ENCODE measurements at regions not wholly inside any gene's neighbourhood (a gene's known extent, or its start where the extent isn't known, plus 50 kb on each side); places are given as distances from the start of the nearest gene placed in this dataset.
"Not testable (repeated sequence)": the region's sequence is repeated elsewhere in the genome, so short reads cannot be mapped to it uniquely, and the experiment has no call there.

DNA sequence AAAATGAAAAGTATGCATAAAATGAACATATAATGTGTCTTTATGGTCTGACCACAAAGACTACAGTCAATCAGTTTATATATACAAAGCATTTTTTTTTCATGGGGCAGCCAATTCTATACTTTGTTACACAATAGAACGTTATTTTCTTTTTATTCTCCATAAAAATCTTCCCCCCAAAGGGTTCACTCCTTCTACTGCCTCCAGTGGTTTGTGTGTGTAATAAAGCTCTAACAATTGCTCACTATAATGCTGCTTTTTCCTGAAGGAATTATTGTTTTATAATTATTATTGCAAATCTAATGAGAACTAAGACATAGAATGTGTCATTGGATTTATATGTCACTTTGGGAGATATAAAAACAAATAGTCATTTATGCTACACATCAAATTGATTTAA is 664.1 kb upstream of the PABPC4L start:
- no peaks in the 10 kb centered on the region for H3K36me3 ChIP-seq (ENCODE audit: low read depth)
- H3K4me1 ChIP-seq (replicated peaks; ENCODE audit: insufficient read depth): no peaks in the 10 kb centered on the region
- no peaks in the 10 kb centered on the region for H3K9me2 ChIP-seq (ENCODE audit: insufficient read depth)
- ChIA-PET CTCF (no interaction called here), POLR2A (ENCODE audit: unreplicated experiment) (no interaction called here)
- intact Hi-C loops (cut with micrococcal nuclease; ENCODE audit: unreplicated experiment): no loop called here
- H3K27me3 ChIP-seq (ENCODE audit: insufficient read depth, low read depth): no peaks in the 10 kb centered on the region
- no peak overlapping the region for H3K4me3 ChIP-seq
- H3K4me2 ChIP-seq: no peak overlapping the region
- no peak for TF ChIP-seq EZH2 (IDR thresholded peaks at IDR 0.05; ENCODE audit: low read depth)
- TF ChIP-seq, protein P1, sequence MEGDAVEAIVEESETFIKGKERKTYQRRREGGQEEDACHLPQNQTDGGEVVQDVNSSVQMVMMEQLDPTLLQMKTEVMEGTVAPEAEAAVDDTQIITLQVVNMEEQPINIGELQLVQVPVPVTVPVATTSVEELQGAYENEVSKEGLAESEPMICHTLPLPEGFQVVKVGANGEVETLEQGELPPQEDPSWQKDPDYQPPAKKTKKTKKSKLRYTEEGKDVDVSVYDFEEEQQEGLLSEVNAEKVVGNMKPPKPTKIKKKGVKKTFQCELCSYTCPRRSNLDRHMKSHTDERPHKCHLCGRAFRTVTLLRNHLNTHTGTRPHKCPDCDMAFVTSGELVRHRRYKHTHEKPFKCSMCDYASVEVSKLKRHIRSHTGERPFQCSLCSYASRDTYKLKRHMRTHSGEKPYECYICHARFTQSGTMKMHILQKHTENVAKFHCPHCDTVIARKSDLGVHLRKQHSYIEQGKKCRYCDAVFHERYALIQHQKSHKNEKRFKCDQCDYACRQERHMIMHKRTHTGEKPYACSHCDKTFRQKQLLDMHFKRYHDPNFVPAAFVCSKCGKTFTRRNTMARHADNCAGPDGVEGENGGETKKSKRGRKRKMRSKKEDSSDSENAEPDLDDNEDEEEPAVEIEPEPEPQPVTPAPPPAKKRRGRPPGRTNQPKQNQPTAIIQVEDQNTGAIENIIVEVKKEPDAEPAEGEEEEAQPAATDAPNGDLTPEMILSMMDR (conservative IDR thresholded peaks at IDR 0.05): no peak
- DNase-seq: no peak
- H4K20me1 ChIP-seq (ENCODE audit: insufficient read depth): no peaks in the 10 kb centered on the region
- no peak overlapping the region for H3K27ac ChIP-seq
- no peak overlapping the region for H2AFZ ChIP-seq
- H3K79me2 ChIP-seq (ENCODE audit: low read depth): no peaks in the 10 kb centered on the region
- BruUV-seq (replicated peaks): no TSS peak
- no peaks in the 10 kb centered on the region for H3F3A ChIP-seq (ENCODE audit: insufficient read depth, low read depth)
- H3K9me3 ChIP-seq (ENCODE audit: insufficient read depth, low read depth): no peaks in the 10 kb centered on the region

DNA sequence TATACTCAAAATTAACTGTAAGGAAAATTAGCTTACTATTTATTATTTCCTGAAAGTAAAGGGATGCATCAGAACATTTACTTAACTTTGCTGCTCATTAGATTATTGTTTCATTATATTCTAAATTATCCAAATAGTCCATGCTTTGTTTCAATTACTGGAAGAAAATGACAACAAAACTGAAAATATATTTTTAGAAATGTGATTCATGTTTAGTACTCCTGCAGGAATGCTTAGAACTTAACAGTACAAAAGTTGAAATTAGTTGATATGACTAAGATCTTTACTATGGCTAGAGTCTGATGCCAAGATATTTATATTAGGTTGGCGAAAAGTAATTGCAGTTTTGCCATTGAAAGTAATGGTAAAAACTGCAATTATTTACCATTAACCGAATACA is 660.5 kb upstream of the PABPC4L start:
- TF ChIP-seq, protein P1 (conservative IDR thresholded peaks at IDR 0.05): no peak
- no peaks in the 10 kb centered on the region for H3K9me2 ChIP-seq (ENCODE audit: insufficient read depth)
- no peaks in the 10 kb centered on the region for H4K20me1 ChIP-seq (ENCODE audit: insufficient read depth)
- no peak overlapping the region for H2AFZ ChIP-seq
- no peak overlapping the region for H3K4me3 ChIP-seq
- intact Hi-C loops (cut with micrococcal nuclease; ENCODE audit: unreplicated experiment): no loop called here
- no peaks in the 10 kb centered on the region for H3K36me3 ChIP-seq (ENCODE audit: low read depth)
- no TSS peak for BruUV-seq (replicated peaks)
- ChIA-PET POLR2A (ENCODE audit: unreplicated experiment) (no interaction called here), CTCF (no interaction called here)
- H3K4me2 ChIP-seq: no peak overlapping the region
- H3K9me3 ChIP-seq (ENCODE audit: insufficient read depth, low read depth): no peaks in the 10 kb centered on the region
- H3K4me1 ChIP-seq (replicated peaks; ENCODE audit: insufficient read depth): no peaks in the 10 kb centered on the region
- H3K27ac ChIP-seq: no peak overlapping the region
- H3K79me2 ChIP-seq (ENCODE audit: low read depth): no peaks in the 10 kb centered on the region
- no peaks in the 10 kb centered on the region for H3F3A ChIP-seq (ENCODE audit: insufficient read depth, low read depth)
- no peak for DNase-seq
- H3K27me3 ChIP-seq (ENCODE audit: insufficient read depth, low read depth): no peaks in the 10 kb centered on the region

DNA sequence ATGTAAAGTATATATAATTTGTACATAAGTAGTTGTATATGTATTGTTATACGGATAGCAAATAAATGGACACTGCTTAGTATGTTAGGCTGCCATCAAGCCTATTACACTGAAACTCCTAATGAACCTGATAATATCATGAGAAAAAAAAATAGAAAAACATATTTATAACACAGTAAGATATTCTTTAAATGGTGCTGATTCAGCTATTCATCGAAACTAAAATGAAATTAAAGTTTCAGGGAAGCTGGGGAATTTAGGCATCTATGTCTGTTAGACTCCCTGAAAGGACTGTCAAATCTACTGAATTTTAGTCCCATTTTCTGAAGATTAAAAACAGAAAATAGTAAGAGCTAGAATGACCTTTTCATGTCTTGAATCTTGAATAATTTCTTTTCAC is 647.1 kb upstream of the PABPC4L start:
- no peaks in the 10 kb centered on the region for H3K79me2 ChIP-seq (ENCODE audit: low read depth)
- no peak overlapping the region for H2AFZ ChIP-seq
- TF ChIP-seq EZH2 (IDR thresholded peaks at IDR 0.05; ENCODE audit: low read depth): no peak
- TF ChIP-seq, protein P1 (conservative IDR thresholded peaks at IDR 0.05): no peak
- intact Hi-C loops (cut with micrococcal nuclease; ENCODE audit: unreplicated experiment): no loop called here
- POLR2A ChIA-PET (ENCODE audit: unreplicated experiment): no interaction called here
- no peaks in the 10 kb centered on the region for H4K20me1 ChIP-seq (ENCODE audit: insufficient read depth)
- BruUV-seq (replicated peaks): no TSS peak
- H3K27me3 ChIP-seq (ENCODE audit: insufficient read depth, low read depth): no peaks in the 10 kb centered on the region
- no peaks in the 10 kb centered on the region for H3K36me3 ChIP-seq (ENCODE audit: low read depth)
- H3K4me2 ChIP-seq: no peak overlapping the region
- H3K4me3 ChIP-seq: no peak overlapping the region
- H3K9me3 ChIP-seq (ENCODE audit: insufficient read depth, low read depth): no peaks in the 10 kb centered on the region
- H3K27ac ChIP-seq: no peak overlapping the region
- H3K9me2 ChIP-seq (ENCODE audit: insufficient read depth): no peaks in the 10 kb centered on the region
- CTCF ChIA-PET: interaction anchor here (0.6 kb wide), 1 partner anchor 381 kb away, joined by 6 read pairs; no protein-coding TSS in a partner anchor
- H3F3A ChIP-seq (ENCODE audit: insufficient read depth, low read depth): no peaks in the 10 kb centered on the region
- DNase-seq: no peak
- no peaks in the 10 kb centered on the region for H3K4me1 ChIP-seq (replicated peaks; ENCODE audit: insufficient read depth)

DNA sequence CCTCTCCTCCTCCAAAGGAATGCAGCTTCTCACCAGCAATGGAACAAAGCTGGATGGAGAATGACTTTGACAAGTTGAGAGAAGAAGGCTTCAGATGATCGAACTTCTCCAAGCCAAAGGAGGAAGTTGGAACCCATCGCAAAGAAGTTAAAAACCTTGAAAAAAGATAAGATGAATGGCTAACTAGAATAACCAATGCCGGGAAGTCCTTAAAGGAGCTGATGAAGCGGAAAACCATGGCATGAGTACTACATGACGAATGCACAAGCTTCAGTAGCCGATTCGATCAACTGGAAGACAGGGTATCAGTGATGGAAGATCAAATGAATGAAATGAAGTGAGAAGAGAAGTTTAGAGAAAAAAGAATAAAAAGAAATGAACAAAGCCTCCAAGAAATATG is 629.2 kb upstream of the PABPC4L start:
- H3K27ac ChIP-seq; H3K4me1 ChIP-seq (replicated peaks; ENCODE audit: insufficient read depth); H3K79me2 ChIP-seq (ENCODE audit: low read depth); H3K4me3 ChIP-seq; POLR2A ChIA-PET (ENCODE audit: unreplicated experiment); H3K4me2 ChIP-seq; intact Hi-C loops (cut with micrococcal nuclease; ENCODE audit: unreplicated experiment); H3K9me2 ChIP-seq (ENCODE audit: insufficient read depth); DNase-seq; H4K20me1 ChIP-seq (ENCODE audit: insufficient read depth); H3F3A ChIP-seq (ENCODE audit: insufficient read depth, low read depth); H3K9me3 ChIP-seq (ENCODE audit: insufficient read depth, low read depth); H2AFZ ChIP-seq; H3K36me3 ChIP-seq (ENCODE audit: low read depth); BruUV-seq (replicated peaks); CTCF ChIA-PET; H3K27me3 ChIP-seq (ENCODE audit: insufficient read depth, low read depth): not testable (repeated sequence)
